ENCODE measurements at regions not wholly inside any gene's neighbourhood (a gene's known extent, or its start where the extent isn't known, plus 50 kb on each side); places are given as distances from the start of the nearest gene placed in this dataset.
A peak's percentile ranks its signal among the peaks of the same experiment; 100 is the strongest.

DNA sequence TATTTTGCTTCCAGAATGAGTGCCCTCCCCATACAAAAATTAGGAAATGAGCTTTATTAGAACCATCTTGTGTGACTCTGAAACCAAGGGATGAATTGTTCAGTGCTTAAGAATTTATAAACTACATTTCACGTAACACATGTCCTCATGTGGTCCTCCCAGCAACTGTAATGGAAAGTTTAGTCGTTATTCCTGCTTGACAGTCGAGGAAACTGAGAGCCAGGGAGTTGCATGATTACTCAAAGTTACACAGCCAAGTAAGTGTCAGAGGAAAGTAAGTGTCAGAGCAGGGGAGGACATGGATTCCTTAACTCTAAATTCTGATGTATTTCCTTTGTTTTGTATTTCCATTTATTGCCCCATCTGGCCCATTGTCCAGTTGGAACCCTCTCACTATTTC lies 453.9 kb downstream of the FUT8 start:
- DNase-seq (ENCODE audit: extremely low spot score, insufficient read length, low read depth): no peak
- no peak for FAIRE-seq

DNA sequence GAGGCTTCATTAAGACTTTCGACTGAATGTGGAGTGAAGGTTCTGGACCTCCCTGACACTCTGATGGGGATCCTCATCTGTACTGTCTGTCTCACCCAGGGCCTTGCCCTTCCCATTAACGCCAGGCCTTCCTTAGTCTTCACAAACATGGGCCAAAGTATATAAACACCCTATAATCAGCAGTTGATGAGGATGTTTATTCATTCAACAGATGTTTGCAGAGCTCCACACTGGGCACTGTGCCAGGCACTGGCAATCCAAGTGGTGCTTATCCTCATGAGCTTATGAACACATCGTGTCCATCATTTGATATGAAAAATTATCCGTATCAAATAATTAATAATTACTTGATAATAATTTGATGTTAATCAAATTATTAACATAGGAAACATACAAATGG lies 454.4 kb downstream of the FUT8 start:
- no peak for FAIRE-seq
- DNase-seq (ENCODE audit: extremely low spot score, insufficient read length, low read depth): no peak

- no peak for FAIRE-seq
- DNase-seq (ENCODE audit: extremely low spot score, insufficient read length, low read depth): no peak
Measured at GRCh38 chr14:65867333-65867732, 454.8 kb downstream of the FUT8 start.

- DNase-seq (ENCODE audit: extremely low spot score, insufficient read length, low read depth) (no peak), FAIRE-seq (peak; percentile 44)
Measured at GRCh38 chr14:65872536-65872935, 460.0 kb downstream of the FUT8 start.

DNA sequence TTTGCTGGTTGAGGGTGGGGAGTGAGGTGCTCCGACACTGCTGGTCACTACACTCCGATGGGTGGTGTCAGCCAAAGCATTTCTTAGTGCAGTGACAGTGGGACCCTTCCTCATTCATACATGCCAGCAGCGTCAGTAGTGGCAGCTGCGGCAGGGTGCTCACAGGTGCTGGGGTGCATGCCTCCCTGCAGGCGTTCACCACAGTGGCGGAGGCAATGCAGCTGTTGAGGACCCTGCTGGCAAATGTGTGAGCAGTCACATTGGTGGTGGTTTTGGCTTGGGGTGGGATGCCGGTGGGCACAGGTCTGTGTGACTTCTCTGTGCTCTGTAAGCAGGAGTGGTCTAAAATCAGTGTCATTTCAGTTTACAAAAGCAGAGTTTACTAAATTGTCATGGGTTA lies 464.6 kb downstream of the FUT8 start:
- DNase-seq (ENCODE audit: extremely low spot score, insufficient read length, low read depth) (no peak), FAIRE-seq (no peak)

DNA sequence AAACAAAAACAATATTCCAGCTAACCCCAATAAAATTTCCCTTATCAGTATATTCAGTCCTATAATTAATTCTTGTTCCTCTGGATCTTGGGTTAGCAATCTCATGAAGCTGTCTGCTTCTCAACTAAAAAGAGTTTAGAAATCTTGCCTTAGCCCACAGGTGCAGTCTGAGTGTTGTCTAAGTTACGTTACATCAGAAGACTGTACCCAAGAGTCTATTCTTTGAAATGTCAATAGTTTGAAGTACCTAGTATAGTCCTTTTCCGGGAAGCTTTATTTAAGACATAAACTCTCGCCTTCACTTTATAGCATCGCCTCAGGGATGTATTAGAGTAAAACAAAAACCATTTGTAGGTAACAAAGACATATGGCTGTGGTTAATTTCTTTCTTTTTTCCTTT lies 465.1 kb downstream of the FUT8 start:
- DNase-seq (ENCODE audit: extremely low spot score, insufficient read length, low read depth) (no peak), FAIRE-seq (no peak)

GRCh38 chr14:65878586-65878985 lies 466.1 kb downstream of the FUT8 start:
- DNase-seq (ENCODE audit: extremely low spot score, insufficient read length, low read depth) (no peak), FAIRE-seq (no peak)

GRCh38 chr14:65879248-65880009 lies 466.9 kb downstream of the FUT8 start:
- FAIRE-seq (peak; percentile 38), DNase-seq (ENCODE audit: extremely low spot score, insufficient read length, low read depth) (no peak)

GRCh38 chr14:65880507-65880906 lies 468.0 kb downstream of the FUT8 start:
- FAIRE-seq (no peak), DNase-seq (ENCODE audit: extremely low spot score, insufficient read length, low read depth) (no peak)

DNA sequence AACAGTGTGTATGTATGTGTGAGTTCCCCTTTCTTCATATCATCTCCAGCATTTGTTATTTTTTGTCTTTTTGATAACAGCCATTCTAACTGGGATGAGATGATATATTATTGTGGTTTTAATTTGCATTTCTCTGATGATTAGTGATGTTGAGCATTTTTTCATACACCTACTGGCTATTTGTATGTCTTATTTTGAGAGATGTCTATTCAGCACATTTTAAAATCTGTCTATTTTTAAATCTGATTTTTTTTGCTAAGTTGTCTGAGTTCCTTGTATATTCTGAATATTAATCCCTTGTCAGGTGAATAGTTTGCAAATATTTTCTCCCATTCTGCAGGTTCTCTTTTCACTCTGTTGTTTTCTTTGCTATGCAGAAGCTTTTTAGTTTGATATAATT lies 469.1 kb downstream of the FUT8 start:
- FAIRE-seq (no peak), DNase-seq (ENCODE audit: extremely low spot score, insufficient read length, low read depth) (no peak)

- no peak for FAIRE-seq
Measured at GRCh38 chr14:65888677-65889076, 476.1 kb downstream of the FUT8 start.

GRCh38 chr14:65892315-65892714 lies 479.8 kb downstream of the FUT8 start:
- DNase-seq (ENCODE audit: extremely low spot score, insufficient read length, low read depth) (no peak), FAIRE-seq (no peak)

More at GRCh38 chr14:65888677-65889076, 476.1 kb downstream of the FUT8 start:
- no peak for DNase-seq (ENCODE audit: extremely low spot score, insufficient read length, low read depth)

- no peak for FAIRE-seq
- DNase-seq (ENCODE audit: extremely low spot score, insufficient read length, low read depth): no peak
Measured at GRCh38 chr14:65900164-65900563, 487.6 kb downstream of the FUT8 start.

- FAIRE-seq: no peak
- no peak for DNase-seq (ENCODE audit: extremely low spot score, insufficient read length, low read depth)
Measured at GRCh38 chr14:65901595-65901994, 489.1 kb downstream of the FUT8 start.

DNA sequence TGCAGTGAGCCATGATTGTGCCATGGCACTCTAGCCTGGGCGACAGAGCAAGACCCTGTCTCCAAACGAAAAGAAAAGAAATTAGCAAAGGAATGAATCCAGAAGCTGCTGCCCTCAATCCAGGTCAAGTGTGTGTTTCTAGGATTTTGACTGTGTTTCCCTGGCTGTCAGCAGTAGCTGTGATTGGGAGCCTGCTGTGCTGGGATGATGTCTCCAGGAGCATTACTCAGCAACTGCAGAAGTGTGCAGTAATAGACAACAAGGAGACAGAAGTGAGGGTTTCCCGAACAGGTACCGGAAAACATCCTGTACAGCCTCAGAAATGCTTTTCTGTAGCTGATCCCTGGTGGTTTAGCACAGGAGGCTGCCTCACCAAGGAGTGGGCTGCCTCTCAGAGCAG lies 492.5 kb downstream of the FUT8 start:
- DNase-seq (ENCODE audit: extremely low spot score, insufficient read length, low read depth) (no peak), FAIRE-seq (no peak)

DNA sequence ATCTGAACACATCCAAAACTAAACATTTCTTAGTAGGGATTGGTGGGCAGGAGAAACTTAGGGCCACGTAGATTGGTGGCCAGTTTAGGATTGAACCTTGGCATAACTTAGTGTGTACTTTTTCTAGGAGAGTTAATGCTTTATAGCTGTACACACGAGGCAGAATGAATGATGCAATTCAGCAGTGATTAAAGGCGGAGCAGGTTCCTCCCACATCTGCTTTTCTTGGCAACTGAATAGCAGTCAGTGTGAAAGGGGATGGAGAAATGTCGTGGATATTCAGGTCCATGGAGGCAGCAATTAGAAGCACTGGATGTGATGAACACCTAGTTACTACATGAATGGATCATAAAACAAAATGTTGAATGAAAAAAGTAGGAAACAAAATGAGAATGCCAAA lies 493.8 kb downstream of the FUT8 start:
- no peak for DNase-seq (ENCODE audit: extremely low spot score, insufficient read length, low read depth)
- FAIRE-seq: no peak

- no peak for DNase-seq (ENCODE audit: extremely low spot score, insufficient read length, low read depth)
- no peak for FAIRE-seq
Measured at GRCh38 chr14:65906948-65907347, 494.4 kb downstream of the FUT8 start.

DNA sequence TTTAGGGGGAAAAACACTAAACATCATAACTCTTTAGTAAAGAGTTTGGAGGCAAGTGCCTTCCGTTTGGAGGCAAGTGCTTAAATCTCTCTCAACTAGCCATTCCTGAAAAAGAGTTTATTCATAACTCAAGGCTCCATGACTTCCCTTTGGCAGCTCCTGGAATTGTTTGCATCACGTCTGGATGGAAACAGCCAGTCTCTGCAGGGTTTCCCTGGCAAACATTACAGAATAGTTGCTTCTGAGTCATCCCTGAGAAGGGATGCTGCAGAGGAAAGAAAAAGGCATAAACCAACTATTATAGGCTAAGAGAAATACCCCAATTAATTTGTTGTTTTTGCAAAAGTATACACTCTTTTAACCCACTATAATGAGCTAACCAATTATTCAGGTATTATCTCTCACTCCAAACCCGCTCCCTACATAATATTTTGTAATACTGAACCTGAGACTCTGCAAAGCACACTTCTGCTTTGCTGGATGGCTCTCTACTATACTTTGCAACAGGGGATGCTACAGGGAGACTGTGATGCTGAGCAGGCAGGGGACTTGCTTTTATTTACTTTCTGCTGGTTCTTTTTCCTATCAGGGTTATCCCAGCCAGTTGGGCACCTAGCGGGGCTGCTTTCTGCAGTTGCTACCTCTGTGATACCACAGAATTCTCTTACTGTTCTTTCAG lies 497.7 kb downstream of the FUT8 start:
- no peak for FAIRE-seq
- DNase-seq (ENCODE audit: extremely low spot score, insufficient read length, low read depth): no peak

DNA sequence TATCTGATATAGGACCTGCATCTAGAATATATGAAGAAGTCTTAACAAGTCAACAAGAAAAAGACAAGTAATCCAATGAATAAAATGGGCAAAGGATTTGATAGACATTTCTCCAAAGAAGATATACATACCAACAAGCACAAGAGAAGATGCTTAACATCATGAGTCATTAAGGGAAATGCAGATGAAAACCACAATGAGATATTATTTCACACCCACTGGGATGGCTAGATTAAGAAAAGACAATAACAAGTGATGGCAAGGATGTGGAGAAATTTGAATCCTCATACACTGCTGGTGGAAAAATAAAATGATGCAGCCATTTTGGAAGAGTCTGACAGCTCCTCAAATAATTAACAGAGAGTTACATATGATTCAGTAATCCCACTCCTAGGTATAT lies 502.6 kb downstream of the FUT8 start:
- no peak for FAIRE-seq
- DNase-seq (ENCODE audit: extremely low spot score, insufficient read length, low read depth): no peak

GRCh38 chr14:65916055-65916454 lies 503.5 kb downstream of the FUT8 start:
- no peak for FAIRE-seq
- DNase-seq (ENCODE audit: extremely low spot score, insufficient read length, low read depth): no peak

DNA sequence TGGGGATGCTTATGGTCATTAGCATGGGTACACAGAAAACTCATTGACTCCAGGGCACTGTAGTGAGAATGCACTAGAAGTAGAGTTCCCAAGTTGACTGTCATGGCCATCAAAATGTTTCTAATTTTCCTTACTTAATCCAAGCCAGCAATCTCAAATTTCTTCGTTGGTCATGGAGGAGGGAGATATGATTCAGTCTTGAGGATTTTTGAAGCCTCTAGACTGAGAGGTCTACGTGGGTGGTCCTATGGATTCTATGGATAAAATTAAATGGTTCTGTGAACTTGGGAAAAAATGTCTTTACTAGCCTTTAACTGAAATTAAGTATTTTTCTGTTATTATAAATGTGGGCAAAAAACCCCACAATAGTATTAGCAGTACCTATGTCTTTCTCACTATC lies 508.5 kb downstream of the FUT8 start:
- no peak for FAIRE-seq
- DNase-seq (ENCODE audit: extremely low spot score, insufficient read length, low read depth): no peak

GRCh38 chr14:65922142-65922541 lies 509.6 kb downstream of the FUT8 start:
- FAIRE-seq: no peak
- no peak for DNase-seq (ENCODE audit: extremely low spot score, insufficient read length, low read depth)
